ENCODE measurements at regions not wholly inside any gene's neighbourhood (a gene's known extent, or its start where the extent isn't known, plus 50 kb on each side); places are given as distances from the start of the nearest gene placed in this dataset.

DNA sequence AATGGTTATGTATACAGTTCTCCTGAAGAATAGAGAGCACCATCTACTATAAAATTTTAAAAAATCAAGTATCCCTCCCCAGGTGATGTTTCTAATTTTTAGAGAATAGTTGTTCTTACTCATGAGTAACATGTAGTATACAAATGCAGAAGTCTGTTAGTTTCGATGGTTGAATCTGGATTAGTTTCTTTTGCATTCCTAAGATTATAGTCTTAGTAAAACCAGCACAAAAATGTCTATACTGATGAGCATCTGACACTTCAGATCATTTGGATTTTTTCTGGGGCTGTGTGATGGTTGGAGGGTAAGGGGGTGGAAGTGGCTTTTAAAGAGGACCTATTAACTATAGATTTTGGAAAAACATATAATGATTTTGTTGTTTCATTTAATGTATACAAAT is 167.3 kb upstream of the SGO1 start:
- DNase-seq: no peak

DNA sequence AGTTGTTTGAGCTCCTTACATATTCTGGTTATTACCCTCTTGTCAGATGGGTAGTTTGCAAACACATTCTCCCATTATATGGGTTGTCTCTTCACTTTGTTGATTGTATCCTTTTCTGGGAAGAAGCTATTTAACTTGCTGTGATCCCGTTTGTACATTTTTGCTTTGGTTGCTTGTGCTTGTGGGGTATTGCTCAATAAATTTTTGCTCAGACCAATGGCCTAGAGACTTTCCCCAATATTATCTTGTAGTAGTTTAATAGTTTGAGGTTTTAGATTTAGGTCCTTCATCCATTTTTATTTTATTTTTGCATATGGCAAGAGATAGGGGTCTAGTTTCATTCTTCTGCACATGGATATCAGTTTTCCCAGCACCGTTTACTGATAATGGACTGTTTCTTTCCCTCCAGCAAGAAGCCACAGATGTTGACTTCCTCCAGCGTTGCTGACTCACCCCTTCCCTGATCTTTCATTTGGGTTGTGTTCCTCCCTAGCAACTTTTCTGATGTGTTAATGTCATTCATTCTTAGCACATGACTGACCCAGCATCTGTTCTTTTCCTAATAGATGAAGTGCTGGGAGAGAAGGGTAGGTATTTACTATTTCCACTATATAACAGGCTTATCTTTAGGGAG is 166.7 kb upstream of the SGO1 start:
- DNase-seq: peak; percentile 60

DNA sequence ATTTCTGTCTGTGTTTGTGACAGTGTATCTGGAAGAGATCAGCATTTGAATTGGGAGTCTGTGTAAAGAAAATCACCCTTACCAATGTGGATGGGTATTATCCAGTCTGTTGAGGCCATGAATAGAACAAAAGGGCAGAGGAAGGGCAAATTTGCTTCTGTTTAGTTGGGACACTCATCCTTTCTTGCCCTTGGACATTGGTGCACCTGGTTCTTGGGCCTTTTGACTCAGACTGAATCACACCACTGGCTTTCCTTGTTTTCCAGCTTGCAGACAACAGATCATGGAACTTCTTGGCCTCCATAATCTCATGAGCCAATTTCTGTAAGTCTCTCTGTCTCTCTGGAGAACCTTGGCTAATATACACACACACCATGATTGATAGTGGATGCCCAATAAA is 164.4 kb upstream of the SGO1 start:
- no peak for DNase-seq

DNA sequence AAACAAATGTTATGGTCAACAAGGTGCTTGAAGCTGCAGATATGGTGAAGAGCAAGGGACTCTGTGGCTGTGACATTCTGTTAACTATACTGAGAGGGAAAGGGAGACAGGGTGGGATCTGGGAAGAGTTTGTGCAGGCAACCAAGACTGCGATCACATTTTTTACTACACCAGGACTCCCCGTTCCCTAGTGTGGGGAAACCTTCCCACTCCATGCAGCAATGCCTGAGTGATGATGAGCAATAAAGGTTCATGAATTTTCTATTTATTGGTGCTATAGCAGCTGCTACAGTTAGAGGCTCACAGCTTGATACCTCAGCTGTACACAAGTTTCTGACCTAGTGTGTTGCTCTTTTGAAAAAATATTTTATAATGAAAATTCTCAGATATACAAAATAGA is 160.9 kb upstream of the SGO1 start:
- DNase-seq: no peak

DNA sequence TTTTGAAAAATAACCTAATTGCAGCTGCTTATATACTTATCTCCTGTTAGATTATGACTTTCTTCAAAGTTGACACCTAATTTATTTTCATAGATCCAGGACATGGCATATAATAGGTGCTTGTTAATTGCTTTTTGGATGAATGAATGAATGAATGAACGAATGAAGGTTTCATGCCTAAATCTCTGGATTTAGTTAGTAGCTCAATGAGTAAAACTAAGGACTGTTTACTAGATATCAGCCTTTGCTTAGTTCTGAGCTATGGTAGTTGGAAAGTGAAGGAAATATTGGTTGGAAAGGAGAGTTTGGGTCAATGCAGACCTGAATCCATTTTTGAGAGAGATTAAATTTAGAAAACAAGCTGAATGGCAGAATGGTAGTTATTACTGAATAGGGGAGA is 160.4 kb upstream of the SGO1 start:
- DNase-seq: no peak

DNA sequence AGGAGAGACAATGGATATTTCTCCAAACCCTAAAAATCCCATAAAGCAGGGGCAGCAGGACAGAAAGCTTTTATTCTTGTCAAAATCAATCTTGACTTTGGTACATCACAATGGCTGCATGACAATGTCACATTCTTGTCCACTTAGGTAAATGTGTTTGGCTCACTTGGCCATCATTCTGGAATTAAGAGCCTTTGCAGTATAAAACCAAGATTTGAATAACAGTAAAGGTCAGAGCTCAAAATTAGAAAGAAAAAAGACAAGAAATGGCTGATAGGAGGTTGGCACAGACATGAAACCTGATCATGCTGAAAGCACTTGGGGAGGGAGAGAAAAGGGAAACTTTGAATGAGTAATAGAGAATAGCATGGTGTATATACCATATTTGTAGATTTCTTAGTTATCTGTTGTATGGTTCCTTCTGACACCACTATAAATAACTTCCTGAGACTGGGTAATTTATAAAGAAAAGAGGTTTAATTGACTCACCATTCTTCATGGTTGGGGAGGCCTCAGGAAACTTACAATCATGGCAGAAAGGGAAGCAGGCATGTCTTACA is 158.5 kb upstream of the SGO1 start:
- no peak for DNase-seq

DNA sequence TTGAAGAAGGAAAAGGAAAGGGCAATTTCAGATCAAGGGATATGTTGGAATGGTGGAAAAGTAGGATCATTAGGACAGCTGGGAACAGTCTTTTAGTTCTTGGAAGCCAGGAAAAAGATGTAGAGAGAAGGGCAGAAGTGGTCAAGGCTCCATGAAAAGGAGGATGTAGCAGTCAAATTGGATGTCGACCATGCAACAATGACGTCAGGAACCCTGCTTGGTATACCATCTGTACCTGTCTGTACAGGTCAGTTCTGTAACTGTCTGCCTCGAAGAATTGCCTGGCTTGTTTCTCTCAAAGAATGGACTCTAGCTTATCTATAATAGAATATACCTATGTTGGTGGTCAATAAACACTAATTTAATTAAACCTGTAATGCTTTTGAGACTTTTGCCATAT is 157.8 kb upstream of the SGO1 start:
- DNase-seq: no peak

DNA sequence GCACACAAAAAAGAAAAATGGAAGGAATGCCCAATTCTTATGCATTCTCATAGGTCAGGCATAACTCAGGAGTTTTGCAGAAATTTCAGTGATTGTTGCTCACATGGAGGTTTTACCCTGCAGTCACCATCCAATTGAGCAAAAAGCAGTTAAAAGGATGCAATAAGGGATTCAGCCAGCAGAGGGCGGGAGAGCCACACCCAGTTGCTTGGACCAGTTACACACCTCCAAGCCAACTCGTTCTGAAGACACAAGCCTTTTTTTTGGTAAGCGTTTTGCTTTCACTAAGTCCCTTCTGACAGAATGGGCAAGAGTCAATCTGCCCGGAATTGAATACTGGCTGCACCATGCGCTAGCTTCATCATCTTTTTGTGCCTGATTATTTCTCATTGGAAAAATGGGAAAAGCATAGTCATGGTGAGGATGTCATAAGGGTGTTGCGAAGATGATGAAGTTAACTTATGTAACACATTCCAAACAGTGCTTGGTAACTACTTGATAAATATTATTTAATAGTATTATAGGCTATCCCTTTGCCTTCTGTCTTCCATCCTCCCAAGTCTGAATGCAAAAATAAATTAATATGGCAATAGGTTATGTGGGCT is 154.4 kb upstream of the SGO1 start:
- peak; percentile 36 for DNase-seq

DNA sequence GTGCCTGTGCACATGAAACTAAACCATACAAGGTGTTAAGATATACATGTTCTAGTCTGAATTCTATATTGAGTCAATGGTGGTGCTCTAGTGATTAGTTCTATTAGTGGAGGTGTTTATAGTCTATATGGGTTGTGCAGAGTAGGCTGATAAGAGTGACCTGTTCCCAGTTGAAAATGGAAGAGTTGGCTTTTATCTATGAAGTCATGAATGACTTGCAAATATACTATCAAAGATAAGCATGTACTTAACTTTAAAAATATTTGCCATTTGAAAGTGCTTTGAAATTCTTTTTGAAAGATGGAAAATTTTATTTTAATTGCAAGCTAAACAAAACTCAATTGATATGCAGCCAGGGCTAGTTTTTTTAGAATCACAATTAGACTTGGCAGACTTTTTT is 150.6 kb upstream of the SGO1 start:
- DNase-seq: no peak

DNA sequence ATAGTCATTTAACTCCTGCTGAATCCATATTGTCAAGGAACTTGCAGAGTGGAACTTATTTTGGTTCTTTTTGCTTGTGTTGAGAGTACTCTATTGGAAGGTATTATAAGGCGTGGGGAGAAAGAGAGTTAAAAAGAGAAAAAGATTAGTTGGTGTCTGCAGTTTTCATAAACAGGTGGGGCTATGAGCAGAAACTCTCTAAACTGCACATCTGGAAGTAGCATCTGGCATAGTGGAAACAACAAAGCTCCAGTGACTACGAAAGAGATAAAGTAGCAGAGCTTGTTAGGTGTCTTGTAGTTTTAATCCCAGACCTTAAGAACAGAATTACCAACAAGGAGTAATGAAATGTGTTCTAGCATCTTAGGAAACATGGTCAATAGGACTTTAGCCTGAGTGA is 148.8 kb upstream of the SGO1 start:
- DNase-seq: no peak

DNA sequence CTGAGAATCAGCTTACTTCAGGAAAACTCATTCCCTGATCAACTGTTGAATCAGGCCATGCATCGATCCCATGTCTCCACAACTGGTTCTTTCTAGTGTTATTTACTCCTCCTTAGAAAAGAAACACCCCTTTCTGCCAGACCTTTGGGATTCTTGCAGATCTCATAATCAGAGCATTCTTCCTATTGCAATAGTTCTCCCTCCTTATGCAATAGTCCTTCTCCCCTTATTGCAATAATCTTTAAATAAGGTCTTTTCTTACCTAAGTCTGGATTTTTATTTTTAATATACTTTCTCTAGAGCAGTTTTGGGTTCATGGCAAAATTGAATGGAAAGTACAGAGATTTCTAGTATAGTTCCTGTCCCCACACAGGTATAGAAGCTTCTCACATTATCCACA is 141.9 kb upstream of the SGO1 start:
- no peak for DNase-seq

DNA sequence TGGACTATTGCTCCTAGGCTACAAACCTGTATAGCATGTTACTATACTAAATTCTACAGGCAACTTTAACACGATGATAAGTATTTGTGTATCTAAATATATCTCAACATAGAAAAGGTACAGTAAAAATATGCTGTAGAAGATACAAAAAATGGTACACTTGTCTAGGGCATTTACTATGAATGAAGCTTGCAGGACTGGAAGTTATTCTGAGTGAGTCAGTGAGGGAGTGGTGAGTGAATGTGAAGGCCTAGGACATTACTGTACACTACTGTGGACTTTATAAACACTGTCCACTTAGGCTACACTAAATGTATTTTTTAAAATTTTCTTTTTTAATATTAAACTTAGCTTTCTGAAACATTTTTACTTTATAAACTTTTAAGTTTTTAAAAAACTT is 140.5 kb upstream of the SGO1 start:
- DNase-seq: no peak

DNA sequence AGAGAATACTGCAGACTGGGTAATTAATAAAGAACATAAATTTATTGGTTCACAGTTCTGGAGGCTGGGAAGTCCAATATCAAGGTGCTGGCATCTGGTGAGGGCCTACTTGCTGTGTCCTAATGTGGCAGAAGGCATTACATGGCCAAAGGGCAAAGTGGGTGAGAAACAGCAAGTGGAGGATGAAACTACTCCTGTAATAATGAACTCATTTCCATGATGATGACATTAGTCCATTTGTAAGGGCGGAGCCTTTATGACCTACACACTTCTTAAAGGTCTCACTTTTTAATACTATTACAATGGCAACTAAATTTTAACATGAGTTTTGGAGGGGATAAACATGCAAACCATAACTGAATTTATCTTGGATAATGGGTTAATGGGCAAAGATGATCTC is 139.6 kb upstream of the SGO1 start:
- DNase-seq: no peak

DNA sequence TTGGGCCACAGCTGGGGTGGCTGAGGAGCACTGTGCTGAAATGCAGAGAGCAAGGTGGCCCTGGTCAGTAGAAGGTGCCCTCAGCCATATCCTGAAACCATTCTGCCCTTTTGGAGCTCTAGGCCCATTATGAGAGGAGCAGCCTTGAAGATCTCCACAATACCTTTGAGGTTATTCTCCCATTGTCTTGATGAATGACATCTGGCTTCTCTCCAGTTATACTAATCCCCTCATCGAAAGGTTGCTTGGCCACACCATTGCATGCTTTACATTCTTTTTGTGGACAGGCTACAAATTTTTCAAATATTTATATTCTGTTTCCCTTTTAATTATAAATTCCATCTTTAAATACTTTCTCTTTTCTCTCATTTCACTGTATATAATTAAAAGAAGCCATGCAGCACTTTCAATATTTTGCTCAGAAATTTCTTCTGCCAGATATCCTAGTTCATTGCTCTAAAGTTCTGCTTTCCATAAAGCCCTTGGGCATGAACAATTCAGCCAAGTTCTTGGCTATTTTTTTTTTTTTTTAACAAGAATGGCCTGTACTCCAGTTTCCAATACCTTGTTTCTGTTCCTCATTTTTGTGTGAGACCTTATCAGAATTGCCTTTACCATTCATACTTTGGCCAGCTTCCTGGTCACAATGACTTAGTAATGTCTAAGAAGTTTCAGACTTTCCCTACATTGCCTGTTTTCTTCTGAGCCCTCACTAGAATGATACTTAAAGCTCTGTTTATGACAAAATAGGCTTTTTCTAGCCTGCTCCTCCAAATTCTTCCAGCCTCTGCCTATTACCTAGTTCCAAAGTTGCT is 138.9 kb upstream of the SGO1 start:
- no peak for DNase-seq

DNA sequence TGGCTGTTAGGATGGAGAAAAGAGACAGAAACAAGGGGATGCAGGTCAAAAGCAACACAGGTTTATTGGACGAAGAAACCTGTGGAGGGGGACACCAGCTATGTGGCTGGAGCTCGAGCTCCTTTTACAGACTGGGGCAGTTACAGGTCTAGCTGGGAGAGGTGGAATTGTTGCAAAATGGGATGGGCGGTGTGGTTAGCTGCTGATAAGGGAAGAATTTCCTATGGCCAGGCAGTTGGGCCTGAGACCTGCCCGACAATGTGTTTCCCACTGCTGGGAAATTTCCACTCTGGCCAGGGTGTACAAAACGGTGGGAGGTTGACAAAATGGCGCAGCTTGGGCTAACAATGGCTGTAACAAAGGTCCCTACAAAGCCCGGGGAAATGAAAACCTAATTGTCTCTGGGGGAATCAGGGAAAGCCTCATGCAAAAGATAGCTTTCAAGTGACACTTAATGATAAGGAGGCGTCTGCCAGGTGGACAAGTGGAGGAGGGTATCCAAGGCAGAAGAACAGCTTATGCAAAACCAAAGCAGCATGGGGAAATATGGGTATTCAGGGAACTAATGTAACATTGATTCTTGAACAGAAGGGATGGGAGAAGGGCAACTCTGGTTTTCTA is 137.4 kb upstream of the SGO1 start:
- no peak for DNase-seq

DNA sequence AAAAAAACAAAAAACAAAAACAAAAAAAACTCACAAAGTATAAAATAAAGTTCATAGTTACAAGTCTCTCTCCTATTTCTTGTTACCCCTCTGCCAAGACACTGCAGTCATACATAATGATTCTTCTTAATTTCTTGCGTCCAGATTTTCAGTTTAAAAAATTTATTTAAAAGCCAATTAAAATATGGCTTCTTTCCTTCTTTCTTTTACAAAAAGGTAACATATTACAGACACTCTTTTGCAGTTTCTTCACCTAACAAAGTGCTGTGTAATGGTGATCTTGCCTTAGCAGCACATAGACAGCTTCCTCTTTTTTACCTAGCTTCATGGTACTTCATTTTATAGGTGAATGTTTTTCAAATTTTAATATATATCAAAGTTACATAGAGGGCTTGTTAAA is 136.1 kb upstream of the SGO1 start:
- DNase-seq: no peak

DNA sequence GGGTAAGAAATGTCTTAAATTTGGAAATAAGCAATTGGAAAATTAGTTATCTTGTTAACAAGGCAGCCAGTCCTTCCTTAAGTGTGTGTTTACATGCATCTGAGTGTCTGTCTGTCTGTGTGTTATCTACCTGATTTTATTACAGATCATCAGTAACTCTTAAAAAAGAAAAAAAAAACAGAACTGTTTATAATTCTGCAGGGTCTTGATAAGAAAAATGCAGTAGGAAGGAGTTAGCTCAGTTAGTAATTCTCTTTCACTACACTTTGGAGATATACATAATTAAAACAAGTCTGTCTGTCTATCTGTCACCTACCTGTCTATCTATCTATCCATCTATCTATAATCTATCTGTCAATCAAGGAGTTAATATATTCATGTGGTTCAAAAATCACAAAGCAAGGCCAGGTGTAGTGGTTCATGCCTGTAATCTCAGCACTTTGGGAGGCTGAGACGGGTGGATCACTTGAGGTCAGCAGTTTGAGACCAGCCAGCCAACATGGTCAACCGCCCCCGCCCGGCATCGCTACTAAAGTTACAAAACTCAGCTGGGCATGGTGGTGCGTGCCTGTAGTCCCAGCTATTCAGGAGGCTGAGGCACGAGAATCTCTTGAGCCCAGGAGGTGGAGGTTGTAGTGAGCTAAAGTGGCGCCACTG is 135.5 kb upstream of the SGO1 start:
- DNase-seq: no peak

DNA sequence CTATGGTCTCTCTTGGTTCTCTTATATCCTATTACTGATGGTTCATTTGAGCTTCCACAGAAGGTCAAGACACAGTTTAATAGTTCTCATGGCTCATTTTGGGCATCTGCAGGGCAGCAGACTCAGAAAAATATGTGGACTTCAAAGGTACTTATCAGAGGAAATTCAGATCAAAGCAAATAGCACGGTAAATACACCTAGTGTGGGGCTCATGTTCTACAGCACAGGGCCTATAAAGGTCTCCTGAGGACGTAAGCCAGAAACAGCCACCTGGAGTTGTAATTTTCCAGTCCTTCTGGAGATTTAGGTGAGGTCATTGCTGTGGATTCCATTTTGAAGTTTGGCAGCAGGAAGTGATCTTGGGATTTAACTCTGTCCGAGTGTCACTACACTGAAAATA is 134.5 kb upstream of the SGO1 start:
- no peak for DNase-seq

DNA sequence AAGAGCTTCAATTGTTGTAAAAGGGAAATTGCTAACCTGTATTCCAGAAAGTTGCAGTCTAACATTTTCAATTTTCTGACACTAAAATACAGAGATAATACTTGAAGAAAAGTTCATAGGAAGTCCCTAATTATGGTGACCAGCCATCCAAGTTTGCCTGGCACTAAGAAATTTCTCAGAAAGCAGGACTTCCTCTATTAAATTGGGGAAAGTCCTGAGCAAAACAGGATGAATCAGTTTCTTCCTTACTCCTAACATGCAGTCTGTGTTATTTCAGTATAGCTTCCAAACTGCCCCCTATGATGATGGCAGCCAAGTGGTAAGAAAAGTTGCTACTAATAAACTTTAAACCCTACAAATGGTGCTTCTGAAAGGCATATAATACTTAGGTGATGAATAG is 133.5 kb upstream of the SGO1 start:
- DNase-seq: no peak

DNA sequence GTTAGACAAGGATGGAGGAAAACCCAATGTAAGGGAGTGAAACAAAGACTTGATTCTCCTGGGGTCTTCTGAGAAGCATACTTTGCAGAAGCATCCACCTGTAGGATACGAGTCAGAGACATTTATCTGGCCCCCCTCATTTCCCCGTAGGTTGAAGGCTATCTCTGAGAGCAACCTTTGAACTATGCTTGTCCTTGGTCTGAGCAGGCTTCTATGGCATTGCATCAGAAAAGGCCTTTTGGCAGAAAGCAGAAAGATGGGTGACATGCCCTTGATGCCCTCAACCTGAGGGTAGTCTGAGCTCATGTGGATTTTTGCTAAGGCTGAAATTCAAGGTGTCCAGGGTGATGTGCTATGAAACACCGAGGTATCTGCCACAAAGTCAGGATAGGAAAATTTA is 131.6 kb upstream of the SGO1 start:
- no peak for DNase-seq

DNA sequence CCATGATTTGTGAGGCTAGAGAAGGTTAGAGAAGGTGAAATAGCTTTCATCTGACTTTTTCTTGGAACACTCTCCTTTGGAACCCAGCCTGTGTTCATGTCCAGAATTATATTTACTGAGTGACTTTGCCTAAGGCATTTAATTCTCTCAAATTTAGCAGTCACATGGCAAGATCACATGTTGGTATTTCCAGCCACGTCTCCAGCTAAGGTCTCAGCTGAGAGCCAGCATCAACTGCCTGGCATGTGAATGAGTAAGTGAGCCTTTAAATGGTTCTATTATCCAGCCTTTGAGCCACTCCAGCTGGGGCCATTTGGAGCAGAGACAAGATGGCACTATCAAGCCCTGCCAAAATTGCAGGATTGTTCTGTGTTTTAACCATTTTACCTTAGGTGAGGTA is 130.2 kb upstream of the SGO1 start:
- DNase-seq: no peak

DNA sequence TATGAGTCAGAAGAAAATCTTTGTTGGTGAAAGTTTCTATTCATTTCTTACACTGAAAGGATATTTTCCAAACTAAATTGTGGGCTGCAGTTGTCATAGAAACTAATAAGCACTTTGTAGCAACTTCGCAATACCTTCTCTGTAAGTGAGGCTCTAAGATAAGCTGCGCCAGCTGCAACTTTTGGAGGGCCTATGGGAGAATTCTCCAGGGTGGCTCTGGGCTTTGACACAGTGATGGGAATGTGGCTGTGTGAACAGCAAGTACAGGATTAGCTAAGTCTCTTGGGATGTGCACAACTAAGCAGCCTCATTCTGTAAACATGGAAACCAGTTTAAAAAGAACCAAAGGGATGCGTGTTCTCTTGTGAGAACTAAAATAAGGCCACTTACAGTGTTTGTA is 124.6 kb upstream of the SGO1 start:
- DNase-seq: no peak

DNA sequence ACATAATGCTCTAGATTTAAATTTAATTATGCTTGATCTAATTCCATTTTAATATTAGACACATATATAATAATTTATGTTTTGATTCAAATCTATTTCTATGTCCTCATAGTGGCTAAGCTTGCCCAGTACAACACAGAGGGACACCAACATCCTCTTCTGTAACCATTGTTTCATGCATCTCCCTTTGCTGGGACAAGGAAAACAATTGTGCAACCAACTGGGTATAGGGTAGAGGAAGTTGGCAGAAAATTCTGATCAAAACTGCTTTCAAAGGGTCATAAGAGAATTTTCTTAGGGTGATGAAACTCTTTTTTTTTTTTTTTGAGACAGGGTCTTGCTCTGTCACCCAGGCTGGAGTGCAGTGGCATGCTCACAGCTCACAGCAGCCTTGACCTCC is 121.4 kb upstream of the SGO1 start:
- no peak for DNase-seq
